GM21360 (cell line): ENCODE measurements at regions not wholly inside any gene's neighbourhood (a gene's known extent, or its start where the extent isn't known, plus 50 kb on each side); places are given as distances from the start of the nearest gene placed in this dataset.
"Not testable (repeated sequence)": the region's sequence is repeated elsewhere in the genome, so short reads cannot be mapped to it uniquely, and the experiment has no call there.

Source experiments
- ATAC-seq: cut with Tn5 transposase; IDR thresholded peaks from one replicate; pipeline ENCODE4 v1.9.1; 2021; ENCODE audit warnings: mild to moderate bottlenecking, moderate library complexity; ENCODE audit not compliant: unreplicated experiment

- ATAC-seq, result no peak
These were observed 54.4 kb upstream of the LGR5 start for GRCh38 chr12:71385155-71385554.

- ATAC-seq, result not testable (repeated sequence)
These were observed 62.8 kb upstream of the LGR5 start for GRCh38 chr12:71376711-71377355.

GRCh38 chr12:71371122-71371521 lies 68.5 kb upstream of the LGR5 start:
- ATAC-seq, result no peak

GRCh38 chr12:71360013-71360412 lies 79.6 kb upstream of the LGR5 start:
- ATAC-seq, result no peak

GRCh38 chr12:71356569-71356968 lies 83.0 kb upstream of the LGR5 start:
- no peak for ATAC-seq

- no peak for ATAC-seq
These were observed 84.7 kb upstream of the LGR5 start for GRCh38 chr12:71354871-71355270.

- ATAC-seq, result no peak
These were observed 86.0 kb upstream of the LGR5 start for GRCh38 chr12:71353607-71354006.

- ATAC-seq, result no peak
These were observed 89.6 kb upstream of the LGR5 start for GRCh38 chr12:71349950-71350349.

- no peak for ATAC-seq
These were observed 100.7 kb upstream of the LGR5 start for GRCh38 chr12:71338933-71339332.

- no peak for ATAC-seq
These were observed 103.7 kb upstream of the LGR5 start for GRCh38 chr12:71335963-71336257.

GRCh38 chr12:71335151-71335962 lies 104.2 kb upstream of the LGR5 start:
- ATAC-seq, result no peak

- no peak for ATAC-seq
These were observed 106.2 kb upstream of the LGR5 start for GRCh38 chr12:71333418-71333817.

GRCh38 chr12:71329956-71330355 lies 109.6 kb upstream of the LGR5 start:
- ATAC-seq, result no peak

- no peak for ATAC-seq
These were observed 118.1 kb upstream of the LGR5 start for GRCh38 chr12:71321531-71321930.

- no peak for ATAC-seq
These were observed 118.5 kb upstream of the LGR5 start for GRCh38 chr12:71321130-71321529.

- no peak for ATAC-seq
These were observed 124.1 kb upstream of the LGR5 start for GRCh38 chr12:71315328-71315985.

- ATAC-seq, result no peak
These were observed 126.7 kb upstream of the LGR5 start for GRCh38 chr12:71312768-71313403.

GRCh38 chr12:71311611-71312010 lies 128.0 kb upstream of the LGR5 start:
- ATAC-seq, result not testable (repeated sequence)

GRCh38 chr12:71306808-71307207 lies 132.8 kb upstream of the LGR5 start:
- ATAC-seq, result no peak

- no peak for ATAC-seq
These were observed 135.3 kb upstream of the LGR5 start for GRCh38 chr12:71304306-71304705.

- ATAC-seq, result no peak
These were observed 136.4 kb upstream of the LGR5 start for GRCh38 chr12:71303199-71303598.
